ENCODE measurements at regions not wholly inside any gene's neighbourhood (a gene's known extent, or its start where the extent isn't known, plus 50 kb on each side); places are given as distances from the start of the nearest gene placed in this dataset.

DNA sequence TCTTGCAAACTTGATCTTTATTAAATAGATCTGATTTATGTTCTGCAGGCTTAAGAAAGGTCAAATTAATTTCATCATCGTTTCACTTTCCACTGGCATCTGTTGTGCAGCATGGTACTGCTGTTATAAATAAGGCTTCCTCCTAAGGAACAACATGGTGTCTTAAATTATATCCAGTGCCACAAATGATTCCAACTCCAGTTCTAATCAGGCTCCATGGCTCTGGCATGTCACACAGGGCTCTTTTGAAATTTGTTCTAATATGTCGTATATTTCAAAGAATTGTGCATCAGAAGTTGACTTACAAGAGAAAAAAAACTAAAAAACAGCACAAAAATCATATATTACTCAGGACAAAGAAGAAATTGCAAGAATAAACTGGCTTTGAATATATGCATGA lies 1090.8 kb upstream of the CELF2 start:
- TF ChIP-seq, protein P1, sequence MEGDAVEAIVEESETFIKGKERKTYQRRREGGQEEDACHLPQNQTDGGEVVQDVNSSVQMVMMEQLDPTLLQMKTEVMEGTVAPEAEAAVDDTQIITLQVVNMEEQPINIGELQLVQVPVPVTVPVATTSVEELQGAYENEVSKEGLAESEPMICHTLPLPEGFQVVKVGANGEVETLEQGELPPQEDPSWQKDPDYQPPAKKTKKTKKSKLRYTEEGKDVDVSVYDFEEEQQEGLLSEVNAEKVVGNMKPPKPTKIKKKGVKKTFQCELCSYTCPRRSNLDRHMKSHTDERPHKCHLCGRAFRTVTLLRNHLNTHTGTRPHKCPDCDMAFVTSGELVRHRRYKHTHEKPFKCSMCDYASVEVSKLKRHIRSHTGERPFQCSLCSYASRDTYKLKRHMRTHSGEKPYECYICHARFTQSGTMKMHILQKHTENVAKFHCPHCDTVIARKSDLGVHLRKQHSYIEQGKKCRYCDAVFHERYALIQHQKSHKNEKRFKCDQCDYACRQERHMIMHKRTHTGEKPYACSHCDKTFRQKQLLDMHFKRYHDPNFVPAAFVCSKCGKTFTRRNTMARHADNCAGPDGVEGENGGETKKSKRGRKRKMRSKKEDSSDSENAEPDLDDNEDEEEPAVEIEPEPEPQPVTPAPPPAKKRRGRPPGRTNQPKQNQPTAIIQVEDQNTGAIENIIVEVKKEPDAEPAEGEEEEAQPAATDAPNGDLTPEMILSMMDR (IDR thresholded peaks at IDR 0.05): no peak
- no peak for TF ChIP-seq POLR2A (IDR thresholded peaks at IDR 0.05)
